Head of caudate nucleus (tissue), 42 donors: ENCODE measurements at regions not wholly inside any gene's neighbourhood (a gene's known extent, or its start where the extent isn't known, plus 50 kb on each side); places are given as distances from the start of the nearest gene placed in this dataset.

Experiments
- DNase-seq, 42 donors: peaks; one replicate each; pipeline versions ENCODE4 v3.0.0 to v3.0.0-alpha.2; 2020 to 2021; ENCODE audit warnings: mixed read lengths in 7 of 42
- intact Hi-C: fragments of 100-400 bp; cut with DNase I; formaldehyde crosslinking; loops from one replicate; pipeline ENCODE4 v1.15.0; 2022

GRCh38 chrX:124506066-124506465 lies 159.7 kb downstream of the SH2D1A start:
- intact Hi-C loops, result no loop called here
- DNase-seq, result no peak

DNA sequence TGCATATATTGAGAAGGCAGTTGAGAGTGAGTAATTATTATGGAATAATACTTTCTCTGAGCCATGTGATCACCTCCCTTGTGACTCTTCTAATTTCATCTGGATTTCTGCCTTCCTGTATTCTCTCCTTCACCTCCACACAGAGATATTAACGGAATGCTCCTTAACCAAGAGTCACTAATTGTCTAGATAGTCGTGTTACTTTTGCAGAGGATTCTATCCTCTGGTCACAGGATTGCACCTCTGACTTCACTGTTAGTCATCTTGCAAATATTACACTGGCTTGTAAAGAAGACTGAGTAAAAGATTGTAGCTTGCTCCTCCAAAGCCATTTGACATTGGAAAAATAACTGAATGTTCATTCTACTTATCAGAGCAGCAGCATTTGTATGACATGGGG lies 160.9 kb downstream of the SH2D1A start:
- intact Hi-C loops, result no loop called here
- no peak for DNase-seq

- intact Hi-C loops, result no loop called here
- no peak for DNase-seq
Measured at GRCh38 chrX:124518885-124519284, 172.5 kb downstream of the SH2D1A start.

DNA sequence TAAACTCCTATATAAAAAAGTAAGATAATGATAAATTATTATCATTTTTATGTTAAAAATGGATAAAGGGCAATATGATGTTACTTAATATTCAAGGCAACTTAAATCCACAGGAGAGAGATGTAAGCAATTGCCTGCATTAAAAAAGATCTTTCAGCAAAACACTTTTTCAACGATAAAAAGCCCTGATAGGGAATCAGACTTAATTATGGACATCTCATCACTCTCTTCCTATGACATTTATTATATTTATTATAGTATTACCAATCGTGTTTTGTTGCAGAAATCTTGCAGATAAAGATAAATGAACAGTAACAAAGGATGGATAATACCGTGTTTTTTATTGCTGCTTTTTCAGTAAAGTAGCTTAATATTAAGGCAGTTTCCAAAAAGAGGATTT lies 178.5 kb downstream of the SH2D1A start:
- intact Hi-C loops, result no loop called here
- no peak for DNase-seq

GRCh38 chrX:124529786-124530185 lies 183.4 kb downstream of the SH2D1A start:
- intact Hi-C loops, result no loop called here
- DNase-seq, result no peak

GRCh38 chrX:124530803-124531202 lies 184.4 kb downstream of the SH2D1A start:
- peak in 2 of 42 donors; percentile 1 to 7 for DNase-seq
- intact Hi-C loops, result no loop called here

GRCh38 chrX:124534536-124534935 lies 188.2 kb downstream of the SH2D1A start:
- no peak for DNase-seq
- intact Hi-C loops, result no loop called here

- intact Hi-C loops, result no loop called here
- DNase-seq, result no peak
Measured at GRCh38 chrX:124540474-124540873, 194.1 kb downstream of the SH2D1A start.

DNA sequence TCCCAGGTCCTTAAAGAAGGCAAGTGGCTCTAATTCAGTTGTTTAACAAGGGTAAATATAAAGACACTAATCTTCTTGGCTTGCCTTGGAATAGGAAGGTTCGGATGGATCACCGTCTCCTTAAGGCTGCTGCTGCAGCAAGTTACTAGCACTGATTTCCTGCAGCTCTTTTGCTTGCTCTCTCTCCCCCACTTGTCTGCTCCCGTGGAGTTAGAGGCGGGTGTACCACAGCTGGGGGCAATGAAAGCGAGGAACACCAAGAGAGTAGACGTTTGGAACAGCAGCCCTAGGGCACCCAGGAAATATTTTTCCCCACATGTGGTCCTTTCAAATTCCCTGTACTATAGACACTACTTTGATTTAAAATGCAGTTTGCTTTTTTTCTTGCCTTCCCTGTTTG lies 202.2 kb downstream of the SH2D1A start:
- intact Hi-C loops, result no loop called here
- DNase-seq, result peak in 3 of 42 donors; percentile 2 to 17 (median 14)

GRCh38 chrX:124555036-124555595 lies 208.8 kb downstream of the SH2D1A start:
- no peak for DNase-seq
- intact Hi-C loops, result no loop called here

DNA sequence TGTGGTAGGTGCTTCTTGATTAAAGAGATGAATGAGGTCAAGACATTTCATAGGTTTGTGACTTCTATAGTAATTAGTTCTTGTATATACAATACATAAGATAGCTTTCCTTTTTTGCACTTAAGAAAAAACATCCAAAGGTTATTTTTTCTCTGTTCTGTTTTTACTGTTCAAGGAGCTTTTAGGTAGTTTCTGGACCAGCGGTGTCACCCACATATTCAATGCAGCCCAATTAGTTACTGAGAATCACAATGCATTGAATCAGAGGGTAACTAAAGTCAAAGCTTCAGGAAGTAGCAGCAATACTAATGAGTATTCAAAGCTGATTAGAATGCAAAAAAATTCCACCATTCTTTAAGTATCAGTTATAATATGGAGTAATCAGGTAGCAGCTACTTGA lies 211.6 kb downstream of the SH2D1A start:
- intact Hi-C loops, result no loop called here
- no peak for DNase-seq

DNA sequence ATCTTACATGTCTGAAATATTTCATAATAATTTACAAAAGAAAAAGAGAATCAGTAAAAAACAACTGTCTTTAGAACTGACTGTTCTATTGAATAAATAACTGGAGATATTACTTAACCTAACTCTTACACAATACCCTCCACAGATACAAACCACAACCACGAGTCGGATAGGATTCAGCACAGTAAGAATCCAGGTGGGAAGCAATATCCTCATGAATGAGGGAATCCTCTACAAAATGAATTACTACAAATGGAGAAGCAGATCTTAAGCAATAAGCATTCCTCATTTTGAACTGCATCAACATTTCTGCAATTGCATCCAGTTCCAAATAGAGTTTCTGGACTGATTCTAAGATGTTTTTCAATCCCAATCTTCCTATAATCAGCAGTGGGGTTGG lies 227.1 kb downstream of the SH2D1A start:
- DNase-seq, result peak in 1 of 42 donors; percentile 9
- intact Hi-C loops, result no loop called here

- intact Hi-C loops, result no loop called here
- no peak for DNase-seq
Measured at GRCh38 chrX:124592744-124593143, 246.4 kb downstream of the SH2D1A start.

GRCh38 chrX:124594017-124594651 lies 247.8 kb downstream of the SH2D1A start:
- intact Hi-C loops, result no loop called here
- DNase-seq, result no peak

DNA sequence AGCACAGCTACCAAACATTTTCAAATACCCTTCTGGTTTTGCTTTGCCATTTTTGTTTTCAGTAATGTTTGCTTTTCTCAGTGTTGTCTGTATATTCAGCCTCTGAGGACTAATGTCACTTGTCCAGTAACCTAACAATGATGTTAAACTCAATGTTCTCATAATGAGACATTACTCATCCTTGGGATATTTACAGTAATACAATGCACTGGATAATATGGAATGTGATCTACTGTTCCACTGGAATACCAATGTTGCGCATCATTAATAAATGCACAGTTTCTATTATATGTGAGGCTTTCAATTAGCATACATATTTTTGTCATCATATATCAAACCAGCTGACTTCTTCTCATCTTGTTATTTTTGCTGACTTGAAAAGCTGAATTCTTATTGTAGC lies 259.1 kb downstream of the SH2D1A start:
- intact Hi-C loops, result no loop called here
- DNase-seq, result no peak

- DNase-seq, result no peak
- intact Hi-C loops, result no loop called here
Measured at GRCh38 chrX:124606724-124607123, 260.4 kb downstream of the SH2D1A start.

GRCh38 chrX:124619710-124620109 lies 273.3 kb downstream of the SH2D1A start:
- no peak for DNase-seq
- intact Hi-C loops, result no loop called here

DNA sequence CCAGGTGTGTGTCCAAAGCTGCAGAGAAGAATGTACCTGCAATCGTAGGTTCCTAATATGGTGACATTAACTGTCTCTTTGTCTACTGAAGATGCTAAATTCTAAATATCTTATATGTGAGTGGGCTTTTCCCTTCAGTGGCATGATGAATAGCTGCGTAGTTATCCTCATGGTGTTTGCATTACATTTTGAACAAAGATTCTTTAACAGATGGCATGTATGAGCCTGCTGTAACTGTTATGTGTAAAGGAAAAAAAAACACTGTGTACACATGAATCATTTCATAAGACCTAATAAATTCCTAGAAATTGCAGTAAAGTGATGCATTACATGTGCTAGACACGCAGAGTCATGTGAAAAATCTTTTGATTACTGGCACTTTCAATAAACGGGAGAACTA lies 288.0 kb downstream of the SH2D1A start:
- DNase-seq, result no peak
- intact Hi-C loops, result no loop called here

GRCh38 chrX:124641737-124642491 lies 295.6 kb downstream of the SH2D1A start:
- no peak for DNase-seq
- intact Hi-C loops, result no loop called here

GRCh38 chrX:124646403-124646802 lies 300.0 kb downstream of the SH2D1A start:
- DNase-seq, result no peak
- intact Hi-C loops, result no loop called here

- DNase-seq, result no peak
- intact Hi-C loops, result no loop called here
Measured at GRCh38 chrX:124651031-124651430, 304.7 kb downstream of the SH2D1A start.
